GM12864 (cell line): ENCODE measurements at regions not wholly inside any gene's neighbourhood (a gene's known extent, or its start where the extent isn't known, plus 50 kb on each side); places are given as distances from the start of the nearest gene placed in this dataset.
"Not testable (repeated sequence)": the region's sequence is repeated elsewhere in the genome, so short reads cannot be mapped to it uniquely, and the experiment has no call there.

Source experiments
- DNase-seq: peaks from one replicate; pipeline ENCODE4 v3.0.0-alpha.2; 2011; ENCODE audit warnings: low read depth
- H3K4me3 ChIP-seq: 2 replicates; pipeline ENCODE4 v1.5.1; 2011; ENCODE audit warnings: mild to moderate bottlenecking, low read depth, low read length, control low read depth
- TF ChIP-seq, protein P1 (sequence below): IDR thresholded peaks from 2 replicates; pipeline ENCODE4 v1.5.1; 2011; ENCODE audit warnings: low read depth, mild to moderate bottlenecking, moderate library complexity, low read length, control low read depth, inconsistent platforms; ENCODE audit errors: missing control alignments

DNA sequence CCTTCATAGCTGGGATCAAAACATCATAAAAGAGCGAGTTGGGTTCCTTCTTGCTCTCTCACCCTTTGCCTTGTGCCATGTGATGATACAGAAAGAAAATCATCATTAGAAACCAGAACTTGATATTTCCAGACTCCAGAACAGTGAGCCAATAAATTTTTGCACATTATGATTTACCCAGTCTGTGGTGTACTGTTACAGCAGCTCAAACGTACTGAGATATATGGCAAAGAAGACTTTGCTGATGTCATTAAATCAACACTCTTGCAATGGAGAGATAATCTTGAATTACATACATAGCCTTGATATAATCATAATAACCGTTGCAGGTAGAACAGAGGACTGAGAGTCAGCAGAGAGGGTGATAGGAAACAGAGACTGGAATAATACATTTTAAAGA, 1271.6 kb downstream of the CDH12 start:
- no peak for DNase-seq
- TF ChIP-seq, protein P1, sequence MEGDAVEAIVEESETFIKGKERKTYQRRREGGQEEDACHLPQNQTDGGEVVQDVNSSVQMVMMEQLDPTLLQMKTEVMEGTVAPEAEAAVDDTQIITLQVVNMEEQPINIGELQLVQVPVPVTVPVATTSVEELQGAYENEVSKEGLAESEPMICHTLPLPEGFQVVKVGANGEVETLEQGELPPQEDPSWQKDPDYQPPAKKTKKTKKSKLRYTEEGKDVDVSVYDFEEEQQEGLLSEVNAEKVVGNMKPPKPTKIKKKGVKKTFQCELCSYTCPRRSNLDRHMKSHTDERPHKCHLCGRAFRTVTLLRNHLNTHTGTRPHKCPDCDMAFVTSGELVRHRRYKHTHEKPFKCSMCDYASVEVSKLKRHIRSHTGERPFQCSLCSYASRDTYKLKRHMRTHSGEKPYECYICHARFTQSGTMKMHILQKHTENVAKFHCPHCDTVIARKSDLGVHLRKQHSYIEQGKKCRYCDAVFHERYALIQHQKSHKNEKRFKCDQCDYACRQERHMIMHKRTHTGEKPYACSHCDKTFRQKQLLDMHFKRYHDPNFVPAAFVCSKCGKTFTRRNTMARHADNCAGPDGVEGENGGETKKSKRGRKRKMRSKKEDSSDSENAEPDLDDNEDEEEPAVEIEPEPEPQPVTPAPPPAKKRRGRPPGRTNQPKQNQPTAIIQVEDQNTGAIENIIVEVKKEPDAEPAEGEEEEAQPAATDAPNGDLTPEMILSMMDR = no peak

DNA sequence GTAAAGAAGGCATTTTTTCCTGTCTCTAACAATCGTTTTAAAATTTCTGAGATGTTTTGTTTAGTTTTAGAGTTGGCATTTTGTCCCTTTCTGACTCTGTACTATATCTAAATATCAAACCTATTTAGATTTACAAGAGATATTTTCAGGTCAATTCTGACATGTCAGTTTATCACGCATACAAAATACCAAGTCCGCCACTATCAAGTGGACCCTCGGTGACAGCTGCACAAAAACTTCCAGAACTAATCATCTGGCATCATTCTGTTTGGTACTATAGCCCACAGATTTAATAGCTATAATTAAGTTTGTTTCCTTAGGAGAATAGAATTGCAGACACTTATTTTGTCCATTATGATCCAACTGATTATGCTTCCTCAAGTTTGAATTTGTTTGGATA, 1278.2 kb downstream of the CDH12 start:
- TF ChIP-seq, protein P1 = no peak
- no peak overlapping the region for H3K4me3 ChIP-seq
- no peak for DNase-seq

More for the DNA sequence above, 1271.6 kb downstream of the CDH12 start:
- no peak overlapping the region for H3K4me3 ChIP-seq

DNA sequence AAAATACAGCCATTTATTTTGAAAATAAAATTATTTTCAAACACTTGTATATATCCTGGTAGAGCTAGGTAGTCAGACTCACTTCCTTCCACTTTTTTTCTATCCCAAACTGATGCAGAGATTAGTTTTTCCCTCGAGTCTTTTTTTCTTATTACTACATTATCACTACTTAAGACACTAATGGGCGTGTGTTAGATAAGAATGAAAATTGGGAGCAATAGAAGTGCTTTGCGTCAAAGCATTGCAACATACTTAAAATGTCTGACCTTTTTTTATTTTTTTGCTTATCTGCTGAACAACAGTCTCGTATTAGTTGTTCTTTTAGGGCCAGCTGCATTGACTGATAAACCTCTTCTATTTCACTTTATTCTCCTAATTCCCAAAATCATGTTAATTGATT, 1278.7 kb downstream of the CDH12 start:
- no peak overlapping the region for H3K4me3 ChIP-seq
- TF ChIP-seq, protein P1 = no peak
- no peak for DNase-seq

DNA sequence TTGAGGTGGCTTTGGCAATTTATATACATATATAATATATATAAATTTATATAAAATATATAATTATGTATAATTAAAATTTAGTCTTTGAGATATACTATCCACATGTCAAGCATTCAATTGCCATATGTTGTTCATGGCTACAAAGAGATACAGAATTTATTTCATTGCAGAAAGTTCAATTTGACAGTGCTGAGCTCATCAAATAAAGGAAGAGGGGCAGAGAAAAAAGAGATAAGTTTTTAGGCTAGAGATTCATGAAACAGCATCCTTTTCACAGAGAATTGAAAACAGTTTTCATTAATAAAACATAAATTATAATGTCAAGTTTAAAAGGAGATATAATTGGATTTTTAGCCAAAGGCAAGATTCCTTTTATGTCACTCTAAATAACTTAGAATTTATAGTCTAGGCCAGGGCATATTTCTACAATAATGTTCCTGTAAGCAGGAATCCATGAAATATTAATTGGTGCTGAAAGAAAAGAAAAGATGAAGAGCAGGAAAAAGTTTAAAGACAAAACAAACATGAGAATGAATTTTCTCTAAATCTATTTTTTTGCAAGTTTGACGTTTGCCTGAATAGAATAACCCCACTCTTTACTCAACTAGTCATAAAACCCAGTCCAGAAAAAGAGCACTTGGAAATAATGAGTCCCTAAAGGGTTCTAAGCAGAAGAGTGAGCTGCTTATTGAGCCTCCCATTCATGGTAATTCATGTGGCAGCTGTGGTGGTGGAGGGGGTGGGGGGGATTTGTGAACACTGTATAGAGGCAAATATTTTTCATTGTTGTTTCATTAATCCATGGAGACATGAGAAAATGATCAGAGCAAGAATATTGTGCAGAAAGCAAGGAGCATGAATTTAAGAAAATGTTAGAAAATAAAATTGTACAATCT, 1279.5 kb downstream of the CDH12 start:
- TF ChIP-seq, protein P1 = no peak
- H3K4me3 ChIP-seq = no peak overlapping the region
- no peak for DNase-seq

- not testable (repeated sequence) for H3K4me3 ChIP-seq, DNase-seq
Observed at GRCh38 chr5:21571196-21571595, 1281.9 kb downstream of the CDH12 start.

- not testable (repeated sequence) for DNase-seq, H3K4me3 ChIP-seq
Observed at GRCh38 chr5:21559109-21559508, 1294.0 kb downstream of the CDH12 start.

DNA sequence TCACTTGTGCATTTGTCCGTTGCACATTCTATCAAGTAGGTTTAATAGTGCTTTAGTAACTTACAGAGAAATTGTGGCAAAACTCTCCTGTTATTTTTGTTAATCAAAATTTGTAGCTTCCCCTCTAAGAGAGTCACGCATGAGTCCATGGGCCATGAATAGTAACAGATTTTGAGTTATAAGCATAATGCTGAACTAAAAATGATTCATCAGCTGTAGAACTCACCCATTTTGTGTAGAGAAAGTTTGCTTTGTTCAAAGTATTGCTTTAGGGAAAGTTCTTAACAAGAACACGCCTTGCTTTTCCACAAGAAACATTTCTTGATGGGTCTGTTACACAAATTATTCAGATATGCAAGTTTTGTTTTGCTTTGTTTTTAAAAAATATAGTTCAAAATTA, 1300.9 kb downstream of the CDH12 start:
- DNase-seq, H3K4me3 ChIP-seq: not testable (repeated sequence)

GRCh38 chr5:21550916-21551315, 1302.2 kb downstream of the CDH12 start:
- not testable (repeated sequence) for H3K4me3 ChIP-seq, DNase-seq

DNA sequence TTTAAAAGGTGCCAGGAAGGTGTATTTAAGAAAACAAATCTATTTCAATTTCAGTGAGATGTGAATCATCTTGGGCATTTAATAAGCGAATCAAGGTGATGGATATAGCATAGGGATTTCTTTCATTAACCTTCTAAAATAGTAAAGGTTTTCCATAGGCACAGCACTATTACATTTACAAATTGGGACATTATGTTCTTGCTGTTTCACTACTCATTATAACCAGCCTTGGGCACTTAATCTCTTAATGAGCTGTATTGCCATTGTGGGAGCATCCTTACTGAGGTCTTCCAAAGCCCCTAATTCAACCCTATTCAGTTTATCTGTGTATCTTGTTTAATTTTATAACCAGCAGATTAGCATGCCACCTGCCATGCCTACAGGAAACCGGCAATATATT, 1305.5 kb downstream of the CDH12 start:
- H3K4me3 ChIP-seq = not testable (repeated sequence)

GRCh38 chr5:21535114-21535513, 1318.0 kb downstream of the CDH12 start:
- DNase-seq = not testable (repeated sequence)

More for the DNA sequence above, 1305.5 kb downstream of the CDH12 start:
- not testable (repeated sequence) for DNase-seq

GRCh38 chr5:21521157-21521556, 1332.0 kb downstream of the CDH12 start:
- not testable (repeated sequence) for H3K4me3 ChIP-seq, DNase-seq

More at GRCh38 chr5:21535114-21535513, 1318.0 kb downstream of the CDH12 start:
- not testable (repeated sequence) for H3K4me3 ChIP-seq

DNA sequence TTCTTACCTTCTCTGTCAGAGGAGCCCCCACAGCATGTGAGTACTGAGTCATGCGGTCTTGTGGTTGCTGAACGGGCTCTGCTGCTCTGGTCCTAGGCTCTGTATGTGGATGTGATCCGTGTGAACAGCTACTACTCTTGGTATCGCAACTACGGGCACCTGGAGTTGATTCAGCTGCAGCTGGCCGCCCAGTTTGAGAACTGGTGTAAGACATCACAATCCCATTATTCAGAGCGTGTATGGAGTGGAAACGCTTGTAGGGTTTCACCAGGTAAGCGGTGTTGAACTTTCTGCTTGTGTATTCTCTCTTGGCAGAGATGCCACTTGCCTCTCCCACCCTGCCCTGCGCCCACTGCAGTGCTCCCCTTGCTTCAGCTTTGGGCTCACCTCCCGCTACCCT, 1356.2 kb downstream of the CDH12 start:
- not testable (repeated sequence) for H3K4me3 ChIP-seq, DNase-seq

GRCh38 chr5:21496056-21496455, 1357.1 kb downstream of the CDH12 start:
- not testable (repeated sequence) for DNase-seq, H3K4me3 ChIP-seq

- DNase-seq, H3K4me3 ChIP-seq: not testable (repeated sequence)
Observed at GRCh38 chr5:21495235-21495634, 1357.9 kb downstream of the CDH12 start.
